HL-60/S4 (cell line): ENCODE measurements at regions not wholly inside any gene's neighbourhood (a gene's known extent, or its start where the extent isn't known, plus 50 kb on each side); places are given as distances from the start of the nearest gene placed in this dataset.

Experiments used
- in situ Hi-C: fragments of 300-500 bp; cut with MboI; formaldehyde crosslinking; loops from 2 replicates; pipeline ENCODE4 v1.14.3; 2022; ENCODE audit warnings: low sequenced_read_pairs

DNA sequence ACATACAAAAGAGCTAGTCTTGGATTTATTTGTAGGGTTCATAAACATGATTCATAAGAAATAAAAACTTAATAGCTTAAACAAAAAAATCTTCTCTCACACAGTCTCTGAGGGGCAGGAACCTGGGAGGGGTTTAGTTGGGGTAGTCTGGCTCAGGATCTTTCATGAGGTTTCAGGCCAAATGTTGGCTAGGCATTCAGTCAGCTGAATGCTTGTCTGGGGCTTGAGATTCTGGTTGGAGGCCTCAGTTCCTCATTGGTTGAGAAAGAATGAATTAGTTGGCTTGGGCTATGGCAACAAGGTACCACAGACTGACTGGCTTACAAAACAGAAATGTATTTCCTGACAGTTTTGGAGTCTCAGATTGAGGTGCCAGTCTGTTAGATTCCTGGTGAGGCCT is 74.3 kb downstream of the ANKRD7 start:
- in situ Hi-C loops, result no loop called here

- in situ Hi-C loops, result no loop called here
Observed at GRCh38 chr7:118300177-118300576, 75.7 kb downstream of the ANKRD7 start.

GRCh38 chr7:118304100-118304499 is 79.6 kb downstream of the ANKRD7 start:
- in situ Hi-C loops, result no loop called here

DNA sequence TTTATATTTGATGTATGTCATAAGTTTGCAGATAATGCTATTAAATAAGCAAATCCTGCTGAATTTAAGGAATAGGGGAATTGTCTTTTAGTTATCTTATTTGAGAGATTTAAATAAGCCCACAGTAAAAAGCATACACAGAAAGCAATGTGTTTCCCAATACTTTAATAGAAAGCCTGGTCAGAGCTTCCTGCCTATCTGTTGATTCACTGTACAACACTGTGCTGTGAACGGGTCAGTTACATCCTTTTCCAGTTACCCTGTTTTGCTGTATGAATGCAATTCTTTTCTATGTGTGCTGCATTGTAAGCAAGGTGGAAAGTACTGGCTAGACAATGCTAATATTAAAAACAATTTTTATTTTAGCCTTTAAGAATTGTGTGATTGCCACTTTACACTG is 81.2 kb downstream of the ANKRD7 start:
- in situ Hi-C loops, result no loop called here

DNA sequence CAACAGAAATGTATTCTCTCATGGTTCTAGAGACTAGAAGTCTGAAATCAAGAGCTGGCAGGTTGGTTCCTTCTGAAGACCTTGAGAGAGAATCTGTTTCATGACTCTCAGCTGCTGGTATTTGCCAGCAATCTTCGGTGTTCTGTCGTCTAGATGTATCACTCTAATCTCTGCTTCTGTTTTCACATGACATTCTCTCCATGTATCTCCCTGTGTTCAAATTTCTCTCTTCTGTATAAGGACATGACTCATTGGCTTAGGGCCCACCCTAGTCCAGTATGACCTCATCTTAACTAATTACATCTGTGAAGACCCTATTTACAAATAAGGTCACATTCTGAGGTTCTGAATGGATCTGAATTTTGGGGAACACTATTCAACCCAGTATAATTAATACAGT is 82.3 kb downstream of the ANKRD7 start:
- in situ Hi-C loops, result no loop called here

DNA sequence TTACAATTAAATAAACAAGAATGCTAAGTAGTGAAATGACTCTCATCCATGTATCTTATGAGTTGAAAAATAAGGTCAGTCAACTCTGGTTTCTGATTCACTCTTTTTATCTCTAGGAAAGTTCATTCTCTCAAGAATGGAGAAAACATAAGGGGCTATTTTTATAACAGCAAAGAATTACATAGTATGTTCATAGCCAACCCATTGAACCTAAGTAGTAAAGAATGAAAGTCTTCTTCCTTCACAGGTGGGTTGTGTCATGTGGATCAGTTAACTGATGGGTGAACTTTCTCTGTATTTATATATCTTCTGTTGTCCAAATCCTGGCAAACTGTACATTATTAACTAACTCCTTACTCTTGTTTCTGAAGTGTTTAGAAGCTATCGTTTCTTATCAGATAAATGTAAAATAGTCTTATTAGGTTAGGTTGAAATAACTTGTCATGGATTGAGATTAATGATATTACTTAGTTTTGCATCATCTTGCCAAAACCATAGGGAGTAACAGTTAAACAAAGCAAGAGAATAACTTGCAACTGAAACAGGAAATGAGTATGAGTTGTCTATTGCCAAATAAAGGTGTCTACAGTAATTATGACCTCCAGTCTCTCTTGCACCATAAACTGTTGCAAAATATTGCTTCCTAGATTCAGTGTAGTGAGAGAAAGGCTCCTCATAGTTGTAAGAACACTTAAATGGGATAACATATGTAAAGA is 86.8 kb downstream of the ANKRD7 start:
- in situ Hi-C loops, result no loop called here

DNA sequence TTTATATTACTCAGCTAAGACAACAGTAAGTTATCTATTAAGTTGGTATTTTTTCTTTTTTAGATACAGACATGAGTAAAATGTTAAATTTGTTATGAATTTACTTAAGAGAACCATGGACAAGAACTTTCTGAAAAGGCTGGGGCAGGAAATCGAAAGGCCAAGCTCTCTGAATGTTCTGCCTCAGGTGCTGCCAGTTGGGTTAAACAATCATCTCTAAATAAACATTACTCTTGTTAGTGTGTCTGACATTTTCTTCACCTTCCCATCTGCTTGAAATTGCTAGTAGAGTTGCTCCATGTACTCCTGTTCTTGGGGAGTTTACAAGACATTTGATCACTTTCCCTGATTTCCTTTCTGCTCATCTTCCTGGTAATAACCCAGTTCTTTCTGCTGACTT is 87.5 kb downstream of the ANKRD7 start:
- in situ Hi-C loops, result no loop called here

DNA sequence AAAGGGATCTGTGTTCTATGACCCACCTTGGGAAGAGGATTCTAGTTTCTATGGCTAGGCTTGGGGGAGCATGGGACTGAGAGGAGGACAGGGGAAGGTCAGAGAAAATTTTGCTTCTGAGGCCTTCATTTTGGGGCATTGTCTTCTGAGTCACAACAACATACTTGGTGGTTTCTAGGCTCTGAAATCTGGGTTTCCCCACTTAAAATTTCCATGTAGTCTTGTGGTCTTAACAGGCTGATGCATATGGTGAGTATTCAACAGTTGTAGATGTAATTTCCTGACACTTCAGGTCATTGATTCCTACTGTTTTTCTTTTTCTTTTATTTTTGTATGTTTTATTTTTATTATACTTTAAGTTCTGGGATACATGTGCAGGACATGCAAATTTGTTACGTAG is 88.5 kb downstream of the ANKRD7 start:
- in situ Hi-C loops, result no loop called here

- in situ Hi-C loops, result no loop called here
Observed at GRCh38 chr7:118324790-118325449, 100.4 kb downstream of the ANKRD7 start.

DNA sequence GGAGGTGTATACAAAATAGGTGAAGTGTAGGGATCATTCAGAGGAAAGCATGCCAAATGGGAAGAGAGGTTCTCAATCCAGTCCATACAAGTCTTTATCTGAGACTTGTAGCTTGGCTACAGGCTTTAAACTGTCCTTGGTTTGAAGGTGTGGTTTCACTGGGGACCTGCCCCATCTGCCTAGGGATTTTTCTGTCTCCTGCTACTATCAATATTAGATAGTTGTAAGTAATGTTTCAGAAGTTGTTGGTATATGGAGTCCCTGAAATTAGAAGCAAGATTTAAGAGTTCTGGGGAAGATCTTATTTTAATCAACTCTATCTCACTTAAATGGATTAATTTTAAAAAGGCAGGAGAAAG is 100.9 kb downstream of the ANKRD7 start:
- in situ Hi-C loops, result no loop called here

DNA sequence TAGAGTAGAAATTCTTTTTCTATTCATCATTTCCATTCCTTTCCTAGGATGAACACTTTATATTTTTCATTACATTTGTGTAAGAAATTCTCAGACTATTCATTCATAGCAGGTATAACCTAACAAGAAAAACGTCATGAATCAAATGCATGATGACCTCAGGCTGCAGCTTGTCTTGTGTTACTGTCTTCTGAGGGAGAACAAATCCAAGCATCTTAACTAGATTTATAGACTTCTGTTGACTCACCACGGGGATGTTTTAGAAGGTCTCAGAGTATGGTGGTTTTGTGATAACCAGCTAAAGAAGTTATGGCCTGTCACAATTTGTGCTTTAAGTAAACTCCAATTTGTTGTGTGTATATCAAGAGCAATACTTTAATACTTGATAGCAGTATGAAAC is 102.7 kb downstream of the ANKRD7 start:
- in situ Hi-C loops, result no loop called here

DNA sequence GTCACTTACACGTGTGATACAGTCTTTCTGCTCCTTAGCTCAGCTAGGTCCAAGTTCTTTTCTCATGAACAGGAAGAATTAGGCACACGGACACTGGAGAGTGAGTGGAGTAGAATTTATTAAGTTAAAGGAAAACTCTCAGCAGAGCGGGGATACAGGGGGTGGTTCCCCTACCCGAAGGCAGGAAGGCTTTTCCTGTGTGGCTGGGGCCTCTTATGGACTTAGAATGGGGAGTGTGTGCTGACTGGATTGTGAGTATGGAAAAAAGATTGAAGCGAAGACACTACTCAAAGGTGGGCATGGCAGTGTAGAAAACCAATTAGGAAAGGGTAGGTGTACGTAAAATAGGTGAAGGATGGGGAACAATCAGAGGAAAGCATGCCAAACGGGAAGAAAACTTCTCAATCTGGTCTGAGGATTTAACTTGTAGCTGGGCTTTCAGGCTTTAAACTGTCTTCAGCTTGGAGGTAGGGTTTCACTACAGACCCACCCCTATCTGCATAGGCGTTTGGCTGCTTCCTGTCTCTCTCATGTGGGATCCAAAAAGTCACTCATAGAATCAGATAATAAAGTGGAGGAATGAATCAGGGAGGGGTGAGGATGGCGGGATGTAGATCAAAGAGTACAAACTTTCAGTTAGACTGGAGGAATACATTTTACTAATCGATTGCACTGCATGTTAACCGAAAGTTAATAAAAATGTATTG is 104.2 kb downstream of the ANKRD7 start:
- in situ Hi-C loops, result no loop called here

DNA sequence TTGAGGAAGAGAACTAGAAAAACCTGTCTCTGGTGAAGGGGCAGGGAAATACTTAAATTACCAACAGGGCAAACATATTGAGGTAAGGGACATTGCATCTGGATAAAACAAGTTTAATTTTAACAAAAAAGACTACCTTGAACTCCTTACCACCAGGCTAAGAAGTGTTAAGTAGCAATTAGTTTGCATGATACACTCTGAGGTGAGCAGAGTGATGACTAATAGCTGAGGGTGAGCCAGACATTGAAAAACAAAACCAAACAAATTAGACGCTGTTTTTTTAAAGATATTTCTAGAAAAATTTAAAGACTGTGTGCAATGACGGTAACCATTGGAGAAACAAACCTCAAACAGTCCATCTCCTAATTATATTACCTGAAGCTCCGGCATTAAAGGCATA is 105.9 kb downstream of the ANKRD7 start:
- in situ Hi-C loops, result no loop called here

DNA sequence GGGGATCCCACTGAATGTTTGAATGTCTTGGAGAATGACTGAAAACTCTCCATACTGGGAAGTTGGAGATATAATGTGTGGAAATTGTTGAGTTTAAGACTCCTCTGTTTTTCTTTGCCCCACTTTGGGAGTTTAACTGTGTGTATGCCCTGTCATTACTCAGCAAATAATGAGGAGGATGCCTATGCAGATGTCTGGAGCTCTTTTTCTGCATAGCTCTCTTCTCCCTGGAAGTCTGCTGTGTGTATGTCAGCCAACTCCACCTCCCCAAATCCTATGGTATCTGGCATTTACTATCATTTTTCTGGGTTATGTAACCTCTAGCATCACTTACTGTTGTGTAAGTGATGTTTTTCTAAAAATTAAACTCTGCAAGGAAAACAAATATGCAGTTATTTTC is 122.2 kb downstream of the ANKRD7 start:
- in situ Hi-C loops, result no loop called here

DNA sequence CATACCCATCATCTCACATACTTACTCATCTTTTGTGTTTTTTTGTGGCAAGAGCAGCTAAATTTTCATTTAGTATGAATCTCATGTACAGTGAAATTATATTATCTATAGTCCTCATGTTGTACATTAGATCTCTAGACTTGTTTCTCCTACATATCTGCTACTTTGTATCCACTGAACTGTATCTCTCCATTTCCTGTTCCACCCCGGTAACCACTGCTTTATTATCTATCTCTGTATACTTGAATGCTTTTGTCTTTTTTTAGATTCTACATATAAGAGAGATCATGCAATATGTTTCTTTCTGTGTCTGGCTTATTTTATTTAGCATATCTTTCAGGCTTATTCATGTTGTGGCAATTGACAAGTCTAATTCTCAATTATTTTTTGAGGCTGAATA is 125.1 kb downstream of the ANKRD7 start:
- in situ Hi-C loops, result loop anchor here (25.0 kb wide), 1 partner anchor 838 kb away; no protein-coding TSS in a partner anchor

DNA sequence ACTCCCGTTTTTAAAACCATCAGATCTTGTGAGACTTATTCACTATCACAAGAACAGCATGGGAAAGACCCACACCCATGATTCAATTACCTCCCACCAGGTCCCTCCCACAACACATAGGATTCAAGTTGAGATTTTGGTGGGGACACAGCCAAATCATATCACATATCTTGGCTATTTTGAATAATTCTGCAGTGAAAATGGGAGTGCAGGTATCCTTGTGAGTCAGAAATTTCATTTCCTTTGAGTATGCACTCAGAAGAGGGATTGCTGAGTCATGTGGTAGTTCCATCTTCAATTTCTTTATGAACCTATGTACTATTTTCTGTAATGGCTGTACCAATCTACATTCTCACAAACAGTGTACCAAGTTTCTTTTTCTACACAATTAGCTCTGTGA is 125.8 kb downstream of the ANKRD7 start:
- in situ Hi-C loops, result loop anchor here (25.0 kb wide), 1 partner anchor 837 kb away; no protein-coding TSS in a partner anchor

DNA sequence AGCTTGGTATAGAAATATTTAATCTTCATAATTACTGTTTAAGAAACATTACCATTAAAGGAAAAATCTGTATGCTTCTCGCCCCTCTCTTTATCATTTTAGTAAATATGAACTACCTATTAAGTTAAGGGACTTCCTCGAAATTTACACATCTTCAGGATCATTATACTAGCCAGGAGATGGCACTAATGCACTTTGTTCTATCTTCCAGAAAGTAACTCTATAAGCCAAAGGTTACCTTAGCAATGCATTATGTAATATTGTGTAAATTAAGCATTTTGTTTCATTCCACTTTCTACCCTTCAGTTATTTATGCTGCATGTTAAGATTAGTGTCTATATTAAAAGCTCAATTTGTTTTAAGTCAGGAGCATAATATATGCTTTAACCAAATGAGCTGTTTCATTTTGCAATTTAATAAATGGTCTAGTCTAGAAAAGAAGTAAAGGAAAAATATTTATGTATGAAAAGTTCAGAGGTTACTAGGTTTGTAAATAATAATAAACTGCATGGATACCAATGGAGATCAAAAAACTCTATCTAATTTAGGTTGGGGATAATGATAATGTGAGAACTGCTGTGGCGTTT is 128.5 kb downstream of the ANKRD7 start:
- in situ Hi-C loops, result loop anchor here (25.0 kb wide), 1 partner anchor 834 kb away; no protein-coding TSS in a partner anchor

GRCh38 chr7:118366363-118366762 is 141.9 kb downstream of the ANKRD7 start:
- in situ Hi-C loops, result loop anchor here (25.0 kb wide), 1 partner anchor 821 kb away; no protein-coding TSS in a partner anchor

- in situ Hi-C loops, result loop anchor here (25.0 kb wide), 1 partner anchor 818 kb away; no protein-coding TSS in a partner anchor
Observed at GRCh38 chr7:118368958-118369357, 144.5 kb downstream of the ANKRD7 start.

DNA sequence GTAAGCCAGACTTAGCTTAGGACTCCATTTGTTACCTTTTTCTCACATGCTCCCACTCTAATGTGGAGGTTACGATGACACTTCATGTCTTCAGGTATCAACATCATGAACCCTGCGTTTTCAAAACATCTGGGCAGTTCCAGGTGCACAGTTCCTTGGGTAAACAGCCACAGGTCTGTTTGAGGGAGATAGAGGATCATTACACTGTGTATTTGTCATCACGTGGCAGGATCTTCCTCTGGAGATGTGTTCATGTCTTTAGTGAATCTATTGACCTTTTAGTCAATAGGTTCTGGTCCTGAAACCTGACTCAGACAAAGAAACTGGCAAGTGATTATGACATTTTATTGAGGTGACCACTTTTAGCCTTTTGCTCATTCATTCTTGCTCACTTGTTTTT is 145.5 kb downstream of the ANKRD7 start:
- in situ Hi-C loops, result loop anchor here (25.0 kb wide), 1 partner anchor 817 kb away; no protein-coding TSS in a partner anchor

DNA sequence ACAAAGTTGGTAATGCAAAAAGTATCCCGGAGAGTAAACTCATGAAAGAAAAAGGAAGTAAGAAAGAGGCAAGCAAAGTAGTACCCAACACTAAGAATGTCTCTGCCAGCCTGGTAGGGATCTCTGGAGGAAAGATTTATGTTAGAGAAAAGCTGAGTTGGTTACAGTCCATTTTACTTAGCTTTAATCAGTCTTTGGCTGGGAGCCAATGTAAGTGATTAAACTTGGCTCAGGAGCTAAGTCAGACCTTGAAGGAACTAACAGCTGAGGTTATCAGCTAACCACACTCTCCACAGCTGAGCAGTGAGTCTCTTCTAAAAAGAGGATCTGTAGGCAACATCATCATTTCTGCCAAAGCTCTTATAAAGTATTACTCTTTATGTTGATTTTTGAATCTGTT is 148.0 kb downstream of the ANKRD7 start:
- in situ Hi-C loops, result loop anchor here (25.0 kb wide), 1 partner anchor 815 kb away; no protein-coding TSS in a partner anchor
